HL-60 (cell line): ENCODE measurements at regions not wholly inside any gene's neighbourhood (a gene's known extent, or its start where the extent isn't known, plus 50 kb on each side); places are given as distances from the start of the nearest gene placed in this dataset.

Experiments used
- POLR2AphosphoS5 ChIP-seq: IDR thresholded peaks from 2 replicates; pipeline ENCODE4 v1.6.1; 2012; ENCODE audit warnings: low read depth
- TF ChIP-seq, protein P1 (sequence below): IDR thresholded peaks from 2 replicates; pipeline ENCODE4 v1.6.1; 2012; ENCODE audit warnings: low read depth; ENCODE audit not compliant: insufficient replicate concordance
- TF ChIP-seq, protein P2 (sequence below): IDR thresholded peaks from one replicate; pipeline ENCODE4 v1.5.1; 2011; ENCODE audit warnings: low read length, control low read depth, inconsistent platforms; ENCODE audit not compliant: insufficient read depth

DNA sequence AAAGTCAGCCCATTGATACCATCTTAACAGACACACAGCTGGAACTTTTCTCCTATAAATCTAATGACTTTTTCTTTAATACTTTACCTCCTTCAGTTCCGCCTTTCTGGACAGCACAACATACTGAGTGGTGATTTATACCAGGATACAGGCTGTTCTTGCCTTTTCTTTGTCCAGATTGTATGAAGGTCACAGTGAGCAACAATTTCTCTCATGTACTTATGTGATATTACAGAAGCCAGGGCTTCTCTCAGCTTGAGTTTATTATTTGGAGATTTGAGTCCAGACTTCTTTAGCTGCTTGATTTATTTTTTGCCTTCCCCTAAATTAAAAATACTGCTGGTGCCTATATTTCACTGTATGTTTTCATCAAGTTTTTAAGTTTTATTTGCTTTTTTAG, 976.0 kb downstream of the ROBO2 start:
- TF ChIP-seq, protein P1, sequence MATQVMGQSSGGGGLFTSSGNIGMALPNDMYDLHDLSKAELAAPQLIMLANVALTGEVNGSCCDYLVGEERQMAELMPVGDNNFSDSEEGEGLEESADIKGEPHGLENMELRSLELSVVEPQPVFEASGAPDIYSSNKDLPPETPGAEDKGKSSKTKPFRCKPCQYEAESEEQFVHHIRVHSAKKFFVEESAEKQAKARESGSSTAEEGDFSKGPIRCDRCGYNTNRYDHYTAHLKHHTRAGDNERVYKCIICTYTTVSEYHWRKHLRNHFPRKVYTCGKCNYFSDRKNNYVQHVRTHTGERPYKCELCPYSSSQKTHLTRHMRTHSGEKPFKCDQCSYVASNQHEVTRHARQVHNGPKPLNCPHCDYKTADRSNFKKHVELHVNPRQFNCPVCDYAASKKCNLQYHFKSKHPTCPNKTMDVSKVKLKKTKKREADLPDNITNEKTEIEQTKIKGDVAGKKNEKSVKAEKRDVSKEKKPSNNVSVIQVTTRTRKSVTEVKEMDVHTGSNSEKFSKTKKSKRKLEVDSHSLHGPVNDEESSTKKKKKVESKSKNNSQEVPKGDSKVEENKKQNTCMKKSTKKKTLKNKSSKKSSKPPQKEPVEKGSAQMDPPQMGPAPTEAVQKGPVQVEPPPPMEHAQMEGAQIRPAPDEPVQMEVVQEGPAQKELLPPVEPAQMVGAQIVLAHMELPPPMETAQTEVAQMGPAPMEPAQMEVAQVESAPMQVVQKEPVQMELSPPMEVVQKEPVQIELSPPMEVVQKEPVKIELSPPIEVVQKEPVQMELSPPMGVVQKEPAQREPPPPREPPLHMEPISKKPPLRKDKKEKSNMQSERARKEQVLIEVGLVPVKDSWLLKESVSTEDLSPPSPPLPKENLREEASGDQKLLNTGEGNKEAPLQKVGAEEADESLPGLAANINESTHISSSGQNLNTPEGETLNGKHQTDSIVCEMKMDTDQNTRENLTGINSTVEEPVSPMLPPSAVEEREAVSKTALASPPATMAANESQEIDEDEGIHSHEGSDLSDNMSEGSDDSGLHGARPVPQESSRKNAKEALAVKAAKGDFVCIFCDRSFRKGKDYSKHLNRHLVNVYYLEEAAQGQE = no peak
- TF ChIP-seq, protein P2, sequence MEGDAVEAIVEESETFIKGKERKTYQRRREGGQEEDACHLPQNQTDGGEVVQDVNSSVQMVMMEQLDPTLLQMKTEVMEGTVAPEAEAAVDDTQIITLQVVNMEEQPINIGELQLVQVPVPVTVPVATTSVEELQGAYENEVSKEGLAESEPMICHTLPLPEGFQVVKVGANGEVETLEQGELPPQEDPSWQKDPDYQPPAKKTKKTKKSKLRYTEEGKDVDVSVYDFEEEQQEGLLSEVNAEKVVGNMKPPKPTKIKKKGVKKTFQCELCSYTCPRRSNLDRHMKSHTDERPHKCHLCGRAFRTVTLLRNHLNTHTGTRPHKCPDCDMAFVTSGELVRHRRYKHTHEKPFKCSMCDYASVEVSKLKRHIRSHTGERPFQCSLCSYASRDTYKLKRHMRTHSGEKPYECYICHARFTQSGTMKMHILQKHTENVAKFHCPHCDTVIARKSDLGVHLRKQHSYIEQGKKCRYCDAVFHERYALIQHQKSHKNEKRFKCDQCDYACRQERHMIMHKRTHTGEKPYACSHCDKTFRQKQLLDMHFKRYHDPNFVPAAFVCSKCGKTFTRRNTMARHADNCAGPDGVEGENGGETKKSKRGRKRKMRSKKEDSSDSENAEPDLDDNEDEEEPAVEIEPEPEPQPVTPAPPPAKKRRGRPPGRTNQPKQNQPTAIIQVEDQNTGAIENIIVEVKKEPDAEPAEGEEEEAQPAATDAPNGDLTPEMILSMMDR = no peak
- TF ChIP-seq POLR2AphosphoS5 = no peak
